A549 (cell line): ENCODE measurements at regions not wholly inside any gene's neighbourhood (a gene's known extent, or its start where the extent isn't known, plus 50 kb on each side); places are given as distances from the start of the nearest gene placed in this dataset.

Source experiments
- CHD4 ChIP-seq: fragments of 200-600 bp; sonication (generic); IDR thresholded peaks from 2 replicates; pipeline ENCODE4 v1.6.1; 2016; ENCODE audit warnings: antibody characterized with exemption, mild to moderate bottlenecking, borderline replicate concordance
- CTCF ChIP-seq: fragments of >200 bp; sonication (Bioruptor Twin); formaldehyde crosslinking; IDR thresholded peaks from 3 replicates; pipeline ENCODE4 v1.5.1; 2016
- ELK1 ChIP-seq: fragments of 150-350 bp; IDR thresholded peaks from 2 replicates; pipeline ENCODE4 v1.6.1; 2014; ENCODE audit warnings: low read depth, mild to moderate bottlenecking, low read length
- EP300 ChIP-seq, 2 experiments: fragments of >200 bp; sonication (Bioruptor Twin); formaldehyde crosslinking; IDR thresholded peaks; 2 replicates in 1 of 2; 3 replicates in 1 of 2; pipeline ENCODE4 v1.6.1; 2016 to 2017
- FOSB ChIP-seq: fragments of 250-450 bp; sonication (Bioruptor Pico); IDR thresholded peaks from 2 replicates; pipeline ENCODE4 v1.5.0; 2020; ENCODE audit warnings: mild to moderate bottlenecking, moderate library complexity
- KDM1A ChIP-seq: fragments of 200-600 bp; sonication (generic); IDR thresholded peaks from 2 replicates; pipeline ENCODE4 v1.6.1; 2016; ENCODE audit warnings: low read depth, mild to moderate bottlenecking
- POLR2A ChIP-seq: IDR thresholded peaks from 2 replicates; pipeline ENCODE4 v1.6.1; 2012; ENCODE audit warnings: mild to moderate bottlenecking, low read length
- RAD21 ChIP-seq, 2 experiments: fragments of >200 bp in 1 of 2; sonication (Bioruptor Twin) in 1 of 2; formaldehyde crosslinking in 1 of 2; IDR thresholded peaks in 1 of 2; conservative IDR thresholded peaks in 1 of 2; 2 replicates in 1 of 2; 3 replicates in 1 of 2; pipeline ENCODE4 v1.6.1; 2012 to 2018; ENCODE audit warnings: inconsistent platforms in 1 of 2
- RARB ChIP-seq: fragments of 250-450 bp; sonication (Bioruptor Pico); IDR thresholded peaks from 2 replicates; pipeline ENCODE4 v1.8.0; 2021; ENCODE audit warnings: mild to moderate bottlenecking, moderate library complexity
- SMC3 ChIP-seq: fragments of >200 bp; sonication (Bioruptor Twin); formaldehyde crosslinking; IDR thresholded peaks from 3 replicates; pipeline ENCODE4 v1.6.1; 2018; ENCODE audit warnings: inconsistent platforms
- SREBF2 ChIP-seq: fragments of 450-650 bp; IDR thresholded peaks from 2 replicates; pipeline ENCODE4 v1.6.1; 2014; ENCODE audit warnings: mild to moderate bottlenecking, moderate library complexity
- USF2 ChIP-seq: fragments of 450-650 bp; IDR thresholded peaks from 2 replicates; pipeline ENCODE4 v1.6.1; 2014; ENCODE audit warnings: antibody characterized with exemption
- ZC3H11A ChIP-seq: fragments of 450-650 bp; IDR thresholded peaks from 2 replicates; pipeline ENCODE4 v1.6.1; 2014; ENCODE audit warnings: antibody characterized with exemption, mild to moderate bottlenecking

- TF ChIP-seq POLR2A = no peak
- TF ChIP-seq ZC3H11A = no peak
- no peak for TF ChIP-seq CTCF
- no peak for TF ChIP-seq FOSB
- TF ChIP-seq SMC3 = no peak
- no peak for TF ChIP-seq EP300 (IDR thresholded peaks at IDR 0.05)
- TF ChIP-seq USF2 = no peak
- TF ChIP-seq KDM1A = no peak
- TF ChIP-seq ELK1 = no peak
- no peak for TF ChIP-seq RARB (CRISPR knock-in tag)
- TF ChIP-seq RAD21 (conservative IDR thresholded peaks at IDR 0.05 in 1 of 2, IDR thresholded peaks at IDR 0.05 in 1 of 2) = no peak
- TF ChIP-seq SREBF2 = no peak
- no peak for TF ChIP-seq CHD4
Observed at GRCh38 chr2:16361261-16361995, 304.2 kb downstream of the CYRIA start.
